NCI-H1105 (cell line): ENCODE measurements at regions not wholly inside any gene's neighbourhood (a gene's known extent, or its start where the extent isn't known, plus 50 kb on each side); places are given as distances from the start of the nearest gene placed in this dataset.
A peak's percentile ranks its signal among the peaks of the same experiment; 100 is the strongest.
"Not testable (repeated sequence)": the region's sequence is repeated elsewhere in the genome, so short reads cannot be mapped to it uniquely, and the experiment has no call there.

ENCODE experiments used
- DNase-seq: peaks from one replicate; lab custom pipeline; 2025; lab: John Stamatoyannopoulos, UW

DNA sequence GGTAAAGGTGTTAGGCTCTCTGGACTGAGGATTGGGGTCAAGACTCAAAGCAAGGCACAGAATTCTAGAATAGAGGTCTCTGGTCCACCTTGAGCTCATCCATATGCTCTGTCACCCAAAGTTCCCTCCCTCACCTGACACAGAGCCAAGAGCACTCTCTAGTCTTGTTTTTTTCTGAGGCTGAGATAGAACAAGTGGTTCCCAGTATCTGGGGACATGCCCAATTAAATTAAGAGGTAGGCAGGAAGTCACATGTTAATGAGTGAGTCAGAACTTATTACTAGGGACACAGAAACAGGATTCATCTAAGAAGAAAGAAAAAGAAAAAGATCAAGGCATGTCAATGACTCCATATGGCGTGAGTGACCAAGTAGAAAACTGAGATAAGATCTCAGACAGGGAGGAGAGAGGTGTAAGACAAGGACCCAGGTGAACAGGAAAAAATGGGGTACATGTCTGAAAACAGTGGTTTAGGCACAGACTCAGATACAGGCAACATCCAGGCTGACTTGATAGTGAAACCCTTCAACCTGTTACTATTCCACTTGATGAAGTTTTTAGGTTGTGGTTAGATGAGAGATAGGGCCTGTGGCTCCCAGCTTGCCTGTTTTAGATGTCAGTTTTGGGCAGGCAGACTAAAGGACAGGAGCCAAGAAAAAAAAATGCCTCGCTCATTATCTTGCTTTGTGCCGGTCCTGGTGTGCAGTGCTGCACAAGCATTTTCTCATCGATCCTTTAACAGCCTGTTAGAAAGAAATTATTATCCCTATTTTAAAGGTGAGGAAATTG is 609.9 kb downstream of the CCSER2 start:
- DNase-seq, result no peak

- DNase-seq, result no peak
Observed at GRCh38 chr10:84943541-84943940, 615.2 kb downstream of the CCSER2 start.

DNA sequence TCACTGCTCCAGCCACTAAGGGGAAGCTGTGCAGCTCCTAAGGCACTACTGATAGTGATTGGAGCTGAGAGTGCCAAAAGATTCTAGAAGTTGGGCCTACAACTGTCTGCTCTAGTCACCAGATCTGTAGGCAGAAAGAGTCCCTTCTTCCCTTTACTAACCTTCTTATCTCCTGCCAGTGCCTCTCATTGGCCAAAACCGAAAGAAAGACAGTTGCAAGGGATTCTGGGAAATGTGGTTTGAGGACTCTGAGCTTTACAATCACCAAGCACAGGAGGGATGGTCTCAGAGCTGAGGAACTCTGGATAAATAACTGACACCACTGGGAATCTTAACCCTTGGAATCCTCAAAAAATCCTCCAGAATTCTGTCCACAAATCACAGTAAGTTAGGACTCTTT is 615.8 kb downstream of the CCSER2 start:
- DNase-seq, result no peak

DNA sequence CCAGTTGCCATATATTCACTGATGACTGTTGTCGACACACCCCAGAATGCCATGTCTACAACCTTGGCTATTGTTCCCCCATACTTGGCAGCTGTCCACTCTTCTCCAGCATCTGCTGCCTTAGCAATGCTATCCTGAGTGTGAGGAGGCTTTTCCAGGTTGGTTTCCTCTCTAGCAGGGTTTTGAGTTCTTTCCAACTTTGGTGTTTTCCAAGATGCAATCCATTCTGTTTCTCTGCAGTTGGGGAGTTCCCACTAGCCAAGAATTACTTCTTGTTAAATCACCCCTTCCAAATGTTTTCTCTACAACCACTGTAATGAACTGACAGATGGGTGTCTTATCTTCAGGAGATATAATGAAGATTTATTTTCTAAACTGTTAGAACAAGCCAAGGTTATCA is 617.4 kb downstream of the CCSER2 start:
- DNase-seq, result no peak

DNA sequence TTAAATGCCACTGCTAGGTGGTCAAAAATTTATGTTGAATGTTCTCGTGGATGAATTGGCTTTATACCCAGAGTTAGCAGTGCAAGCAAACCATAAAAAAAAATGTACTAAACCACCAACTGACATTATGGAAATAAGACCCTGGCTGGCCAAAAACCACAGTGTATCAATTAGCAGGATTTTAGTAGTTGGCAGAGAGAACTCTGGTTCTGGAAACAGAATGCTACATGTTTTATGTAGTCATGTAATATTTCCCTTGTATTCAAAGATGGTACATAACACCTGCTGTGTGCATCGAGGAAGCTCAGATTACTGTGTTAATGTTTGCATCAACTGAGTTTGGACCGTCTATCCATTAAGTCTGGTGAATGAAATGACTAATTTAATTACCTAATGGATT is 618.5 kb downstream of the CCSER2 start:
- peak; percentile 81 for DNase-seq

- no peak for DNase-seq
Observed at GRCh38 chr10:84948644-84949043, 620.3 kb downstream of the CCSER2 start.

DNA sequence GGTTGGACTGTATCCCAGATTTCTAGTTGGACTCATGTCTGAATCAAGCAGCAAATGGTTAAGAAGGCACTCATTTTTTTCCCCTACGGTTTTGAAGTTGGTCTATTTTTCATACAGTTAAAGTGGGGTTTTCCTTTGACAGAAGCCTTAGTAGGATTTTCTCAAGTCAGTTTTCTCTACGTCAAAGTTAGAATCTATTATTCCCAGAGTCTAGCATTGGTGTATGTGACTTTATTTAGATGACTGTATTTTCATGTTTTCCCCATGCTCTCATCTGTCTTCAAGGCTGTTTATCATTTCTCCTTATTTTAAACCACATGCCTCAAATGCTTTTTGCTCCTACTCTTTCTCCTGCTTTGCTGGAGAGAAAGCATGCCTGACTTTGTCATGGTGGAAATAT is 623.2 kb downstream of the CCSER2 start:
- DNase-seq, result no peak

- DNase-seq, result no peak
Observed at GRCh38 chr10:84957427-84957826, 629.0 kb downstream of the CCSER2 start.

DNA sequence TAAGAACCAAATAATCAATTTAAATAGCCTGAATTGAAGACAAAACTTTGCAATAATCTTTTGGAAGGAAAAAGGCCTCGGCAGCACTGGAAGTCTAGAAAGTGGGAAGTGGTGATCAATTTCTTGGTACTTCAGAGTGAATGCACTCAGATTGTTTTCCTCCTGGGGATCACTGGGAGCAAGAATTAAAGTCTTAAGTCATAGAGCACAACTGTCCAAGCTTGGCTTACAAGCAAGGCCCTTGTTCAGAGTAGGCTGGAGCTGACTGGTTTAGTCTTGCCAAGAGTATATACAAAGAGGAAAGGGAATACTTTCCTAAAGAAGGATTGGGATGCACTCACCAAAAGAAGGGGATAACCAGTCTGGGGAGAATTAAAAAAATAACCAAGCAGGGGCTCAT is 637.1 kb downstream of the CCSER2 start:
- DNase-seq, result no peak

GRCh38 chr10:84966708-84967441 is 638.5 kb downstream of the CCSER2 start:
- DNase-seq, result no peak

GRCh38 chr10:84969297-84969696 is 640.9 kb downstream of the CCSER2 start:
- not testable (repeated sequence) for DNase-seq

- no peak for DNase-seq
Observed at GRCh38 chr10:84987039-84987438, 658.6 kb downstream of the CCSER2 start.

- DNase-seq, result no peak
Observed at GRCh38 chr10:84988011-84988410, 659.6 kb downstream of the CCSER2 start.

GRCh38 chr10:84990713-84991112 is 662.3 kb downstream of the CCSER2 start:
- no peak for DNase-seq

DNA sequence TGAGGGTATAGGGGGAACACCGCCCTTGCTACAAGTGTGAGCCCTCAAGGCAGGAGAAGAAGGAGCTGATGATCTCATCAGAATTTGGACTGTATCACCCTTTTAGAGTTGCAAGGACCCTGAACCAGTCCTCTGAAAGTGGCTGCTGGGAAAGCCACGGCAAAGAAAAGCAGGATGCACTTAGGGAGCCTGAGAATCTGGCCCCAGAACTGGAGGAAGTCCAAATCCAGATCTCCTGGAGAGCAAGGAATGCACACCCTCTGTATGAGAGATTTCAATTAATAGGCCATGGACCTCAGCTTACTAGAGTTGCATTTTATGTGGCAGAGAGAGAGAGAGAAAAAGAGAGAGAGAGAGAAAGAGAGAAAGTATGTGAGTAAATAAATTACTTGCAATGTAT is 662.9 kb downstream of the CCSER2 start:
- DNase-seq, result no peak

DNA sequence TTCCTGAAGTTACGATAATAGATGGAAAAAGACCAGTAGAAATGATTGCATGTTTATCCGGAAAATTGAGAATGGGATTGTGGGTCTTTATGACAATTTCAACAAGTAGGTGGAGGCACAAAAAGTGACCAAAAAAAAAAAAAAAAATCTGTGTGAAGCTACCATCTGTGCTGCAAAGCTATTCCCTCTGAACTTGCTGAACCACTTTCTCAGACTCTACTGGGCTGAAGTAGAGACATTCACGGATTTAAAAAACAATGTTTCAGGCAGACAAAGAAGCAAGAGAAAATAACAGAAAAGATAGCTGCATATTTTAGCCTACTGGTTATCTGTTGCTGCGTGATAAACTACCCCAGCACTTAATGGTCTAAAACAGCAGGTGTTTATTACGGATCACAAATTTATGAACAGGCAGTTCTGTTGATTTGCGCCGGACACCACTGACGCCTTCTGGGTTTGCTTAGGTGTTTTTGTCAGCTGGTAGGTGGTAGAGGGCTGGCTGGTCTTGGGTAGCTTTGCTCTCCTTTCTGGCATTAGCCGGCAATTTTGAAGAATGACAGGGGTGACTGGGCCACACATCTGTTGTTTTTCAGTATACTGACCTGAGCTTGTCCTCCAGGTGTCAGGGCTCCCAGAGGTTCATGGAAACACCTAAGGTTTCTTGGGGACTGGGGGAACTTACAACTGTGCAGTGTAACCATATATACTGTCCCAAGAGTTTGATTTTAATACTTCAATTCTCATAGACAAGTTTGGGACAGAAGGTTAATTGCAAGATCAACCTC is 665.1 kb downstream of the CCSER2 start:
- no peak for DNase-seq

- DNase-seq, result no peak
Observed at GRCh38 chr10:84994722-84995121, 666.3 kb downstream of the CCSER2 start.

GRCh38 chr10:84996580-84996979 is 668.2 kb downstream of the CCSER2 start:
- DNase-seq, result no peak

DNA sequence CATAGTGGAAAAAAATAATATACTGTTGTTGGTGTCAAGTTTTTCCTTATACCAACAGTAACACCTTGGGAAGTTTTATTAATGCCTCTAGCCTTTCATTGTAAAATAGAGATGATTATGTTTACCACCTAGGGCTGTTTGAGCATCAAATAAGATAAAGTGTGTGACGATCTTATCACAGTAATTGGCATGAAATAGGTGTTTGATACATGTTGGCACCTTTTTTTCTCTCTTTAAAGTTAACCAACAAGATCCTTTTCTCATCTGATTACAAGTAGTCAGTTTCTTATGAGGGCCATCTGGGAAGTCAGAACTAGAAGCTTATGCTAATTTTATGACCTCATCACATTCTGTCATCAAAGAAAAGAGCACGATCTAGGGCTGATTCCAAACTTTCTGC is 669.5 kb downstream of the CCSER2 start:
- DNase-seq, result no peak

- no peak for DNase-seq
Observed at GRCh38 chr10:84999929-85000328, 671.5 kb downstream of the CCSER2 start.

DNA sequence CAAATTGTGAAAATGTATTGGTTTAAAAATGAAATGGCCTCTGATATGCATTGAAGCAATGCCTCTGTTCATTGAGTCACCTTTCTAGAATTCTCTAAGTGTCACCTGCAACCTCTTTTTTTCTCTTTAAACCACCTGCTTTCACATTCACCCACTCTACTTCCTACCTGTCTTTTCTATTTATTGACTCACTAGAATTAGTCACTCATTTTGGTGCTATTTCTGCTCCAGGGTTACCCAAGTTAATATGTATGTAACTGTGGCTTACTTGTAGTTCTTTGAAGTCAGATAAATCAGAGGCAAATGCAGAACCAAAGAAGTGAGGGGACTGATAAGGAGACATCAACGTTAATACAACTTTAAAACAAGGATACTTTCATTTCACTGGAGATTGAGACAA is 674.7 kb downstream of the CCSER2 start:
- no peak for DNase-seq

DNA sequence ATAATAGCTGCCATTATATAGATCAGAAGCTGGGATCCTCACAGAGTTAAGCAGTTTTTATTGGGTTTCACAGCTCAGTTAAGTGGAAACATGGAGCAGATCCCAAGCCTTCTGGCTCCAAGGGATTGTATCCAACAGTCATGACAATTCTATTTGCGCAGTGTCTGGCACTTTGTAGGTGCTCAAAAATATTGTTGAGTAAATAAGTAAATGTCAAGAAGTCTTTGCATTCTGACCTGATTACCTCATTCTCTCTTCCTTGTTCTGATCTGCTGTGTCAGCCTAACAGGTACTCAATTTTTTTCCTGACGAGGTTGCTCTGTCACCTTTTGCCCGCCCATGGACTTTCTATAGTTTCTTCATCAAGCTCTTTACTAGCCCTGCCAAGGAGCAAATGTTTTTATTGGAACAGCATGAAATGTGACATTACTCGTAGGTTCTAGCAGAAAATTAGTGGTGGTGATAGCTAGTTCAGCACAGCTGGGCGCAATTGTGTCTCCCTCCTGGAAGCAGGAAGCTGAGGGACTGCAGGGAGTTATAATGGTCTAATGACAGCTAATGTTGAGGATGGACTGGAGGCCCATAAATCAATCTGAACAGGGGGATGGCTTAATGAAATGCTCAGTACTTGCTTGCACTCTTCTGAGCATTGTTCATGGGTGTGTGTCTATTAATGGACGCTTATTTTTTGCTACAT is 680.2 kb downstream of the CCSER2 start:
- DNase-seq, result no peak
